Hepatocyte (in vitro differentiated cells): ENCODE measurements at regions not wholly inside any gene's neighbourhood (a gene's known extent, or its start where the extent isn't known, plus 50 kb on each side); places are given as distances from the start of the nearest gene placed in this dataset.

ENCODE experiments used
- DNase-seq: peaks from one replicate; pipeline ENCODE4 v3.0.0-alpha.2; 2016; ENCODE audit warnings: low spot score
- H2AFZ ChIP-seq: fragments of 200-600 bp; sonication (generic); 2 replicates; pipeline ENCODE4 v1.6.0; 2016; ENCODE audit warnings: antibody characterized with exemption, mild to moderate bottlenecking
- H3K27ac ChIP-seq: fragments of 200-600 bp; sonication (generic); 2 replicates; pipeline ENCODE4 v1.5.1; 2016; ENCODE audit warnings: mild to moderate bottlenecking
- H3K27me3 ChIP-seq: fragments of 200-600 bp; sonication (generic); 2 replicates; pipeline ENCODE4 v1.6.1; 2016
- H3K36me3 ChIP-seq: fragments of 200-600 bp; sonication (generic); replicated peaks from 2 replicates; pipeline ENCODE4 v1.5.1; 2016; ENCODE audit warnings: low read depth; ENCODE audit not compliant: insufficient read depth
- H3K4me1 ChIP-seq: fragments of 200-600 bp; sonication (generic); 2 replicates; pipeline ENCODE4 v1.5.1; 2016; ENCODE audit warnings: mild to moderate bottlenecking, moderate library complexity; ENCODE audit not compliant: insufficient read depth
- H3K4me2 ChIP-seq: fragments of 200-600 bp; sonication (generic); 2 replicates; pipeline ENCODE4 v1.6.0; 2016
- H3K4me3 ChIP-seq: fragments of 200-600 bp; sonication (generic); 2 replicates; pipeline ENCODE4 v1.5.1; 2016; ENCODE audit warnings: mild to moderate bottlenecking
- H3K79me2 ChIP-seq: fragments of 200-600 bp; sonication (generic); 2 replicates; pipeline ENCODE4 v1.6.0; 2017; ENCODE audit warnings: mild to moderate bottlenecking
- H3K9me2 ChIP-seq: fragments of 200-600 bp; sonication (generic); replicated peaks from 2 replicates; pipeline ENCODE4 v1.6.0; 2017; ENCODE audit warnings: mild to moderate bottlenecking; ENCODE audit not compliant: insufficient read depth
- H3K9me3 ChIP-seq: fragments of 200-600 bp; sonication (generic); 2 replicates; pipeline ENCODE4 v1.5.1; 2016; ENCODE audit warnings: low read depth, mild to moderate bottlenecking
- H4K20me1 ChIP-seq: fragments of 200-600 bp; sonication (generic); 2 replicates; pipeline ENCODE4 v1.6.0; 2016; ENCODE audit warnings: mild to moderate bottlenecking; ENCODE audit not compliant: insufficient read depth, poor library complexity, severe bottlenecking
- EZH2 ChIP-seq: fragments of 200-600 bp; sonication (generic); IDR thresholded peaks from 2 replicates; pipeline ENCODE4 v1.6.1; 2016; ENCODE audit warnings: antibody characterized with exemption, mild to moderate bottlenecking, borderline replicate concordance
- EZH2phosphoT487 ChIP-seq: fragments of 200-600 bp; sonication (generic); IDR thresholded peaks from one replicate; pipeline ENCODE4 v1.6.1; 2018; ENCODE audit warnings: antibody characterized with exemption, mild to moderate bottlenecking, low read depth, moderate library complexity; ENCODE audit not compliant: unreplicated experiment, severe bottlenecking
- WGBS: methylation state at CpG from one replicate; pipeline ENCODE4 v1.1.6; 2016; ENCODE audit warnings: low lambda C conversion rate; ENCODE audit errors: missing lambda C conversion rate; 5-methylcytosine and 5-hydroxymethylcytosine counted together
- TF ChIP-seq, protein P1 (sequence below): fragments of 200-600 bp; sonication (generic); IDR thresholded peaks from 2 replicates; pipeline ENCODE4 v1.5.1; 2016; ENCODE audit warnings: antibody characterized with exemption, mild to moderate bottlenecking; ENCODE audit not compliant: poor library complexity

DNA sequence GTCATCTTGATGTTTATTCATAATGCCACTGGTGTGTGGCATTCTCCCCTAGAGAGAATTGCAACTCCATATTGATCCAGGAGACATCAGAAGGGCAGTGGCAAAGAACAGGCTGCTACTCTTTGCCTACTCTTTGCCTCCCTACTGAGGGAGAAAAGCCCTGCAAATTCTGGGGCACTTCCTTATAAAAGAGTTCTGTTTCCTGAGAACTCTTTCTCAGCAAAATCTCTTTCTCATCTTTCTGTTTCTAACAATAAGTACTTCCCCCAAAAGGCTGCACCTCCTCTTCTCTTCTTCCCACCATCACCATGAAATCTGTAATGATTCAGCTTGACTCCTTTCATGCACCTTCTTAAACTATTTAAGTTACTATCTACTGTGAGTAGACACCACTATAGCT lies 270.3 kb downstream of the MREG start:
- Histone ChIP-seq H3K36me3 (no peaks in the 10 kb centered on the region), H3K27me3 (no peaks in the 10 kb centered on the region), H3K4me2 (no peak overlapping the region), H3K27ac (no peak overlapping the region), H3K79me2 (no peaks in the 10 kb centered on the region), H3K9me2 (no peaks in the 10 kb centered on the region), H2AFZ (no peak overlapping the region), H3K4me3 (no peak overlapping the region), H3K4me1 (no peaks in the 10 kb centered on the region), H3K9me3 (no peaks in the 10 kb centered on the region), H4K20me1 (no peaks in the 10 kb centered on the region)
- DNase-seq, result no peak
- TF ChIP-seq EZH2 (no peak), EZH2phosphoT487 (no peak)
- TF ChIP-seq, protein P1, sequence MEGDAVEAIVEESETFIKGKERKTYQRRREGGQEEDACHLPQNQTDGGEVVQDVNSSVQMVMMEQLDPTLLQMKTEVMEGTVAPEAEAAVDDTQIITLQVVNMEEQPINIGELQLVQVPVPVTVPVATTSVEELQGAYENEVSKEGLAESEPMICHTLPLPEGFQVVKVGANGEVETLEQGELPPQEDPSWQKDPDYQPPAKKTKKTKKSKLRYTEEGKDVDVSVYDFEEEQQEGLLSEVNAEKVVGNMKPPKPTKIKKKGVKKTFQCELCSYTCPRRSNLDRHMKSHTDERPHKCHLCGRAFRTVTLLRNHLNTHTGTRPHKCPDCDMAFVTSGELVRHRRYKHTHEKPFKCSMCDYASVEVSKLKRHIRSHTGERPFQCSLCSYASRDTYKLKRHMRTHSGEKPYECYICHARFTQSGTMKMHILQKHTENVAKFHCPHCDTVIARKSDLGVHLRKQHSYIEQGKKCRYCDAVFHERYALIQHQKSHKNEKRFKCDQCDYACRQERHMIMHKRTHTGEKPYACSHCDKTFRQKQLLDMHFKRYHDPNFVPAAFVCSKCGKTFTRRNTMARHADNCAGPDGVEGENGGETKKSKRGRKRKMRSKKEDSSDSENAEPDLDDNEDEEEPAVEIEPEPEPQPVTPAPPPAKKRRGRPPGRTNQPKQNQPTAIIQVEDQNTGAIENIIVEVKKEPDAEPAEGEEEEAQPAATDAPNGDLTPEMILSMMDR, result no peak

DNA sequence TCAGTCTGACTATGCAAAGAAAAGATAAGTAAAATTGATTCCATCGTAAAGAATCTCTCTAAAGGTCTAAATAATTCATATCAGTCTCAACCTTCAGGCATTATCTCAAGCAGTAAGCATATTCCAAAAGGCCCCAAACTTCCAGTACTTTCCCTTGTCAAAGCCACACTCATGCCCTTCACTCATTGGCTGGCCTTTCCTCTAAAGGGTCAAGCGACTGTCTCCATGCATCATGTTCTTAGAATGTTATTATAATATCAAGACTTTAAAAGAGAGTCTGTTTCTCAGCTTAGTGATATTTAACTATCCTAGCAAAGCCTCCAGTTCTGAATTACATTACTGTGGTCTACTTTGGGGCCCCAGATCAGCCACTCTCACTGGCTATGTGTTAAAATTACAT lies 271.3 kb downstream of the MREG start:
- WGBS, result 84% methylated on average over 2 of the region's 2 CpGs
- H2AFZ ChIP-seq, result no peak overlapping the region
- no peak overlapping the region for H3K27ac ChIP-seq

DNA sequence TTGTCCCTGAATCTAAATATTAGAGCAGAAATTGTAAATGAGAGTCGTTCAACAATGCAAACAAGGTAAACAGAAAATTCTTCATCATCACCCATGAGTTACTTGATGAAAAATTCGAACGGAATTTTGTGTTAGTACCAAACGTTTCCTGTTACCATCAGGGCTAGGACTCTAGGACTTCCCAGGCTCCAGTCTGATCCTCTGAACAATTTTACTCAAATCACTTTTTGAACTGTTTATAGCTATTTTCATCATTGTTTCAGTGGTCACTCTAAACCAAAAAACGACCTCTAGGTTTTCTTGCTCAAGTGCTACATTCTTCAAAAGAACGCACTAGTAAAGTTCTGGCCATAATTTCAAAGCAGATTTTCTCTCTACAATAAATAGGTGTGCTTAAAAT lies 273.3 kb downstream of the MREG start:
- Histone ChIP-seq H3K79me2 (no peaks in the 10 kb centered on the region), H3K4me1 (no peaks in the 10 kb centered on the region), H3K4me2 (no peak overlapping the region), H4K20me1 (no peaks in the 10 kb centered on the region), H2AFZ (no peak overlapping the region), H3K27ac (no peak overlapping the region), H3K9me3 (no peaks in the 10 kb centered on the region), H3K27me3 (no peaks in the 10 kb centered on the region), H3K4me3 (no peak overlapping the region), H3K36me3 (no peaks in the 10 kb centered on the region), H3K9me2 (no peaks in the 10 kb centered on the region)
- DNase-seq, result no peak
- WGBS, result 86% methylated on average over 6 of the region's 6 CpGs
- TF ChIP-seq, protein P1, result no peak
- TF ChIP-seq EZH2phosphoT487 (no peak), EZH2 (no peak)

More for the DNA sequence above, 271.3 kb downstream of the MREG start:
- H3K4me1 ChIP-seq, result no peaks in the 10 kb centered on the region
- no peak overlapping the region for H3K4me2 ChIP-seq
- no peaks in the 10 kb centered on the region for H4K20me1 ChIP-seq
- no peaks in the 10 kb centered on the region for H3K9me3 ChIP-seq
- H3K79me2 ChIP-seq, result no peaks in the 10 kb centered on the region
- H3K9me2 ChIP-seq, result no peaks in the 10 kb centered on the region
- TF ChIP-seq EZH2 (no peak), EZH2phosphoT487 (no peak)
- TF ChIP-seq, protein P1, result no peak
- H3K36me3 ChIP-seq, result no peaks in the 10 kb centered on the region
- H3K27me3 ChIP-seq, result no peaks in the 10 kb centered on the region
- H3K4me3 ChIP-seq, result no peak overlapping the region
- DNase-seq, result no peak

DNA sequence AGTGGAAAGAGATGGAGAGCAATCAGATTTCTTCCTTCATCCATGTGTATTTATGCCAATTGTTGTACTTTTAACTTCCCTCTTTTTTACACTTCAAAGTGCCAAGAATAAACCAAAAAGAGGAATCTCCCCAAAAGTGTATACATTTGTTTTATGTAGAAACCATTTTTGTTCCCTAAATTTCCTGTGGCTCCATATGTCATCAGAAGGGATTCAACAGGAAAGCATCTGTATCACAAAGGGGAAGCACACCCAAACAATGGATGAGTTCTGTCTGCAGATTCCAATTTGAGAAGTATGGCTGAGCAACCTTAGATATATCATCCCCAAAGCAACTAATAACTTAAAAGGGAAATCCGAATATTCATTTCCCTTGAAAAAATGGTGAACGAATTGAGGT lies 275.0 kb downstream of the MREG start:
- H3K4me1 ChIP-seq, result no peaks in the 10 kb centered on the region
- DNase-seq, result no peak
- WGBS, result 98% methylated on average over 2 of the region's 2 CpGs
- no peaks in the 10 kb centered on the region for H3K9me3 ChIP-seq
- H3K27me3 ChIP-seq, result no peaks in the 10 kb centered on the region
- H3K79me2 ChIP-seq, result no peaks in the 10 kb centered on the region
- no peaks in the 10 kb centered on the region for H4K20me1 ChIP-seq
- no peak for TF ChIP-seq EZH2phosphoT487
- TF ChIP-seq EZH2, result no peak
- H3K4me2 ChIP-seq, result no peak overlapping the region
- H3K9me2 ChIP-seq, result no peaks in the 10 kb centered on the region
- H3K27ac ChIP-seq, result no peak overlapping the region
- H2AFZ ChIP-seq, result no peak overlapping the region
- no peak overlapping the region for H3K4me3 ChIP-seq
- H3K36me3 ChIP-seq, result no peaks in the 10 kb centered on the region
